WTC11 (cell line): ENCODE measurements at regions not wholly inside any gene's neighbourhood (a gene's known extent, or its start where the extent isn't known, plus 50 kb on each side); places are given as distances from the start of the nearest gene placed in this dataset.
"Not testable (repeated sequence)": the region's sequence is repeated elsewhere in the genome, so short reads cannot be mapped to it uniquely, and the experiment has no call there.

Experiments
- CTCF ChIP-seq: fragments of 200-600 bp; IDR thresholded peaks from 2 replicates; pipeline ENCODE4 v1.8.0; 2022; ENCODE audit warnings: antibody characterized with exemption
- ESRRA ChIP-seq: sonication (generic); formaldehyde crosslinking; IDR thresholded peaks from 2 replicates; pipeline ENCODE4 v1.8.1; 2022; ENCODE audit warnings: mild to moderate bottlenecking, missing genetic modification reagents, borderline replicate concordance
- FOXJ3 ChIP-seq: sonication (generic); formaldehyde crosslinking; IDR thresholded peaks from 2 replicates; pipeline ENCODE4 v1.9.0; 2021; ENCODE audit warnings: missing genetic modification reagents, mild to moderate bottlenecking, borderline replicate concordance
- FOXP1 ChIP-seq: sonication (generic); formaldehyde crosslinking; IDR thresholded peaks from 2 replicates; pipeline ENCODE4 v1.8.0; 2022; ENCODE audit warnings: missing genetic modification reagents, mild to moderate bottlenecking, moderate library complexity, borderline replicate concordance
- NR1H2 ChIP-seq: sonication (generic); formaldehyde crosslinking; IDR thresholded peaks from 2 replicates; pipeline ENCODE4 v1.9.0; 2021; ENCODE audit warnings: mild to moderate bottlenecking, moderate library complexity, missing genetic modification reagents
- NR2C2 ChIP-seq: sonication (generic); formaldehyde crosslinking; IDR thresholded peaks from 2 replicates; pipeline ENCODE4 v1.8.0; 2022; ENCODE audit warnings: mild to moderate bottlenecking, missing genetic modification reagents
- STAT6 ChIP-seq: sonication (generic); formaldehyde crosslinking; conservative IDR thresholded peaks from 2 replicates; pipeline ENCODE4 v1.8.1; 2023; ENCODE audit warnings: mild to moderate bottlenecking, low read depth, missing genetic modification reagents, moderate library complexity
- TEAD4 ChIP-seq: sonication (generic); formaldehyde crosslinking; IDR thresholded peaks from 2 replicates; pipeline ENCODE4 v1.8.0; 2022; ENCODE audit warnings: mild to moderate bottlenecking, missing genetic modification reagents
- ZNF512 ChIP-seq: sonication (generic); formaldehyde crosslinking; IDR thresholded peaks from 2 replicates; pipeline ENCODE4 v1.8.1; 2022; ENCODE audit warnings: missing genetic modification reagents, borderline replicate concordance

GRCh38 chr22:11050226-11050625 lies 4477.8 kb upstream of the OR11H1 start:
- TF ChIP-seq FOXP1 (CRISPR knock-in tag); CTCF; ESRRA (CRISPR knock-in tag); ZNF512 (CRISPR knock-in tag); FOXJ3 (CRISPR knock-in tag); NR1H2 (CRISPR knock-in tag); NR2C2 (CRISPR knock-in tag); TEAD4 (CRISPR knock-in tag); STAT6 (CRISPR knock-in tag): not testable (repeated sequence)
